Right ventricle myocardium superior (tissue), 1 donor: ENCODE measurements at regions not wholly inside any gene's neighbourhood (a gene's known extent, or its start where the extent isn't known, plus 50 kb on each side); places are given as distances from the start of the nearest gene placed in this dataset.

Experiments
- ATAC-seq: fragments of 200-7000 bp; cut with Tn5 transposase; one replicate; pipeline ENCODE4 v1.9.1; 2020; ENCODE audit warnings: mild to moderate bottlenecking; ENCODE audit not compliant: poor library complexity
- DNase-seq: peaks from one replicate; pipeline ENCODE4 v3.0.0-alpha.2; 2020
- intact Hi-C: fragments of 100-400 bp; cut with DNase I; formaldehyde crosslinking; loops from one replicate; pipeline ENCODE4 v1.11.2; 2022
- donor health status: DM: no; HTN: yes; CAD: no; lungs with severe emphysema.

DNA sequence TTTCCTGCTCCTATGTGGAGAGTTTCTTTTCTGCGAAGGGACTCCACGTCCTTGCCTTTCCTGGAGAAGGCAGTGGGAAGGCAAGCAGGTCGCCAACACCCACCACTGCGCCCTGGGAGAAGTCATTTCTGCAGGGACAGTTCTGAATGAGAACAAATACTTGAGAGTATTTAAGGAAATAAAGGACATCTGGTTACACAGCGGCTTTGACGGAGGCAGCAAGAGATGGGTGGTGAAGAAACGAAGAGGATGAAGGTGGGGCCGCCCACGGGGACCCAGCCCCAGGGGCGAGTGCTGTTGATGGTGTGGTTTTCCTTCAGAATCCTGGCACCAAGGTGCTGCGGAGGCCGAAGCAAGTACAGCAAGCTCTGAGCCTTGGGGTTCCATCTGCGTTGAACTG is 75.5 kb downstream of the PSMG1 start:
- ATAC-seq (no peak), DNase-seq (no peak)
- intact Hi-C loops = no loop called here

DNA sequence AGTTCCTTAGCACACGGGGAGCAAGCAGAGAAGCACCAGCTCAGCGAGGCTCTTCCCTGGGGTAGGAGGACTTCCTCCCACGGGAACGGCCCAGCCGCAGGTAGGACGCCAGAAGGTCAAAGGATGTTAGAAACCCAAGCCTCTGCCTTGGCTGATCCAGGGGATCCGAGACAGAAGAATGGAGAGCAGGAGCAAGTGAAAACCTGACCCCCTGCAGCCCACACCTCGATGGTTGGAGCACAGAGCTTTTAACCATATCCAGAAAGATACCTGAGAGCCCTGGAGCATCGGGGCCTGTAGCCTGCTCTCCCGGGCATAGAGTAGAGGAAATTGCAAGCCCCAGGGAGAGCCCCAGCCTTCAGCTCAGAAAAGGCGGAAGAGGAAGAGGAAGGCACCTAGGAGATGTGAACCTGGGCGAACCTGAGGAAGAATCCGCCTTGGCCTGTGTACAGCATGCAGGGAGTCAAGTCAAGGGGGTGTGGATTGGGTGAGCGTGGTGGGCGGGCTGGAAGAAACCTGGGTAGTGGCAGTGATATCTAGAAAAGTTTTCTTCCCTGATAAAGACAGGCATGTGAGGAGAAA is 76.3 kb downstream of the PSMG1 start:
- DNase-seq (no peak), ATAC-seq (no peak)
- intact Hi-C loops = no loop called here

DNA sequence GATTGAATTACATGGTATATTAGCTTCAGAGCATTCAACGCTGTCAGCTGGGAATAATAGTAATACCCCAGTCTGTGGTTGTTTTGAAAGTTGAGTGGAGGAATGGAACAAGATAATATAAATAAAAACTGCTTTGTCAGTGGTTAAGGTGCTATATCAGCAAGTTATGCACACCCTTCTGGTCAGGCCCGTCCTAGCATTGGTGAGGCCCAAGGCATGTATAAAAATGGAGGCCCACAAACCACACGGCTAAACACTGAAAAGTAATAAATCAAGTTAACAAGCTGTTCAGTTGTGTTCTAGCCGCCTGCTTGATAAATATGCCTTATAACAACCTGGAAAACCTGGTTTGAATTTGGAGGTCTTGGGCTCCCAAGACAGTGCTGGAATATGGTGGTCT is 77.4 kb downstream of the PSMG1 start:
- DNase-seq (no peak), ATAC-seq (peak; percentile 23)
- intact Hi-C loops = no loop called here

DNA sequence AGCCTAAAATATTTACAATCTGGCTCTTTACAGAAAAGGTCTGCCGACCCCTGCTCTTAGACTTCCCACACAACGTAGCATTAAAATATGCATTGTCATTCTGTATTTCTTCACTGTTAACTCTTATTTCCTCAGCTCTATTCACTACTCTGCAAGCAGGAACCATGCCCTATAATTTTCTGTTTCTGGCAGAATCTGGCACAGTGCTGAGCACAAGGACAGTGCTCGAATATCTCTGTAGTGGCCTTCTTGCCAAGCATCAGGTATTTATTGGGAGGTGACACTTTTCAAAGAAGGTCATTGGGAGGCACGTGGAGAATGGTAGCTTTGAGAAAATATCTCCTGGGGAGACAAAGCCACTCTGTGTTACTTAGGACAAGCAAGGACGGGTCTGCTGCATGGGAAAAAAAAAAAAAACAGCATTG is 77.9 kb downstream of the PSMG1 start:
- DNase-seq (no peak), ATAC-seq (peak; percentile 23)
- intact Hi-C loops = no loop called here

DNA sequence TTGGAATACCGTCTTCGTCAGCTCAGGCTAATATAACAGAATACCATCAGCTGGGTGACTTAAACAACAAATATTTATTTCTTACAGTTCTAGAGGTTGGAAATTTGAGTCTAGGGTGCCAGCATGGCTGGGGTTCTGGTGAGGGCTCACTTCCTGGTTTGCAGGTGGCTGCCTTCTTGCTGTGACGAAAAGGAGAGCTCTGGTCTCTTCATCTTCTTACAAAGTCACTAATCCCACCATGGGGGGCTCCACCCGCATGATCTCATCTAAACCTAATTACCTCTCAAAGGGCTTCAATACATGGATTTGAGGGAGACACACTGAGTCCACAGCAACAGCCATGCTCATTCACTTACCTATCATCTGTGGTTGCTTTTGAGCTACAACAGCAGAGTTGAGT is 78.3 kb downstream of the PSMG1 start:
- no peak for DNase-seq
- intact Hi-C loops = no loop called here
- peak; percentile 11 for ATAC-seq

DNA sequence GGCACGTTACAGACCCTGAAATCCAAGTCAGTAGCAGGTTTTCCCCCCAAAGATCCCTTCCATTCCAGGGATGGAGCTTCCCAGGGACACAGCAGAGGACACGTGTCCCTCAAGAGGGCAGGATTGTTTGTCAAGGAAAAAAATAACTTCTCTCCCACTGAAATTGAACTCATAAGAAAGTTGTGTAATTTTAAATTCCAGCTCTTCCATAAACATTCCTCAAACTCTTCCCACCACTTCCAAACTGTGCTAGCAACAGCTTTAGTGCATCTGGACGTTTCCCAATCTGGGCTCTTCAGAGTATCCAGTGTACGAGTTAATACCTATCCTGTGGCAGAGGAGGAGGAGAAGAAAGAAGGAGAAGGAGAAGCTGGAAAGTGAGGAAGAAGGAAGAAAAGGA is 79.6 kb downstream of the PSMG1 start:
- no peak for DNase-seq
- no peak for ATAC-seq
- intact Hi-C loops = no loop called here

DNA sequence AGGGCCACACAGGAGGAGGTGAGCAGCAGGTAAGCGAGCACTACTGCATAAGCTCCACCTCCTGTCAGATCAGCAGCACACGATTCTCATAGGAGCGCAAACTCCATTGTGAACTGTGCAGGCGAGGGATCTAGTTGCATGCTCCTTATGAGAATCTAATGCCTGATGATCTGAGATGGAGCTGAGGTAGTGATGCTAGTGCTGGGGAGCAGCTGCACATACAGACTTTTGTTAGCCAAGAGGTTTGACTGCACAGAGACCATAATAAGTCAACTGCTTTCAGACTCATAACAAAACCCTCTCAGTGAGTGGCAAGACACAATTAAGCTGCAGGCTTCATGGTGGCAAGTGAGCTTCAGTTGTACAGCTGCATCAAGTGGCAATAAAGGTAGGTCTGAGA is 83.4 kb downstream of the PSMG1 start:
- intact Hi-C loops = no loop called here
- no peak for ATAC-seq
- no peak for DNase-seq

DNA sequence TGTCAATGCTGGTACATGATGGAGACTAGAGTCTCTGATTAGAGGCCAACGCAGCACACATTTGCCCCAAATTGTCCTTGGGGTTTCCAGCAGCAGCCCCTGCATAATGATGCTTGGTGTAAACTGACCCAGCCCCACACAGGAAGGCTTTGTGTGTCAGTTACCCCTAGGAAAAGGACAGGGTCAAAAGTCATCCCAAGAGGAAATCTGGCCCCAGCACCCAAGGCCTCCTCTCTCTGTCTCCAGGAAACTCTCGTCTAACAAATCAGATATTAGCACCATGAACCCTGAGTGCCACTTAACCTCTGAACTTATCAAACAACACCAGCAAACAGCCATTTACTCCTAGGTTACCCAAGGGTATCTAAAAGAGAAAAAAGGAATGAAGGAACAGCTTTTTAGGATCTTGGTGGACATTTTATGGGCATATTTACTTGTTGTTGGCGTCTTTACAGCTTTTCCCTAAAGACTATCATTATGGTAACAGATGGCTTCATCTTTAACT is 84.5 kb downstream of the PSMG1 start:
- ATAC-seq (no peak), DNase-seq (no peak)
- intact Hi-C loops = no loop called here

DNA sequence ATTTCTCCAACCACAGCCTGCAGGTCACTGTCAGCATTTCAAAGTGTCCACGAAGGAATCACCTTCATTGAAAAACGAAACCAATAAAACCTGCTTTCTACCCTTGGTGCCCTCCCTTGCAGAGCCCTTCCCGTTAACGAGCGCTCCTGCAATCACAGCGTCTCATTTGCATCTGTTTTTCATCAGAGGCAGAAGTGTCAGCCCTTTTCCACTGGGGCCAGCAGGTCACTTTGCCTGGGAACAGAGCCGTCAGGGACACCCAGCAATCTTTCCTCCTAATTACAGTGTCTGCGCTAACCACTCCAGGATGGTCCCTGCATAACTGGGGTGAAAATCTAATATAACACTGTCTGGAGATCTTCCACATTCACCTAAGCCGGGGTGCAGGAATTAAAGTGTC is 85.3 kb downstream of the PSMG1 start:
- DNase-seq (no peak), ATAC-seq (peak; percentile 62)
- intact Hi-C loops = no loop called here

DNA sequence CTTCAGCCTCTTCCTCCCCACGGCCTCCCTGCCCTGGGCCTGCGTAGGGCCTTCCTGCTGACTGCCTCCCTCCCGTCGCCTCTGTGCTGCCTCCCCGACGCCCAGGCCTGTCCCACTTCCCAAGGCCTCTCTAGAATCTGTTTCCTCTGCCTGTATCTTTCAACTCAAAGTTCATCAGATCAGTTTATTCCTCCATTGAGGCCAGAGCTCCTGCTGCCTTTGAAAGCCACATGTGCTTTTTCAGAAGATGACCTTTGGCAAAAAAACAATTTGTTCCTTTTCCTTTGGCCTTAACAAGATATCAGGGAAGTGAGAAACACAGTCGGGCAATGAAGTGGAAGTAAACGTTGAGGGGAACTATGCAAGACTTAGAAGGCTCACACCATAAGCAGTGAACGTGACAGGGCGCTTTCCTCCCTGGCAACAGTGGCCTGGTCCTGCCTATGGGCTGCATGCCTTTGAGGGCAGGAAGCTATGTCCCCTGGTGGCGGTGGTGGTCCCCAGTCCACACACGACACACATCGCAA is 85.9 kb downstream of the PSMG1 start:
- DNase-seq = peak; percentile 66

DNA sequence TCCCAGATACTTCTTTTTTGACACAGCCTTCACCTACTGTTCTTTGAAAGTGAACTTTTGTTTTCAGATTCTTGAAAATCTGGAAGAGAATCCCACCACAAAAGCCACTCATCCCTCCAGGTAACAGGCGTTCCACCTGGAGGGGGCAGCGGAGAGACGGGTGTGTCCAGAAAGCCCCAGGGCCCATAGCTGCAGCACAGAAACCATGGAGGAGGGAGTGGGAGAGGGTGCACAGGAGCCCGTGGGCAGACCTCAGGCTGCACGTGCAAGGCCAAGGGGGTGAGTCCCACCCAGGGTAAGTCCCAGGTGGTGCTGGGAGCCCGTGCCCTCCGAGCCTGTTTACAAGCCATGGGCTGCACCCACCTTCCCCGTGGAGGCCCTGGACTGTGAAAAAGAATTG is 86.5 kb downstream of the PSMG1 start:
- no peak for DNase-seq
- intact Hi-C loops = no loop called here
- no peak for ATAC-seq

More for the DNA sequence above, 85.9 kb downstream of the PSMG1 start:
- intact Hi-C loops = no loop called here
- peak; percentile 71 for ATAC-seq

DNA sequence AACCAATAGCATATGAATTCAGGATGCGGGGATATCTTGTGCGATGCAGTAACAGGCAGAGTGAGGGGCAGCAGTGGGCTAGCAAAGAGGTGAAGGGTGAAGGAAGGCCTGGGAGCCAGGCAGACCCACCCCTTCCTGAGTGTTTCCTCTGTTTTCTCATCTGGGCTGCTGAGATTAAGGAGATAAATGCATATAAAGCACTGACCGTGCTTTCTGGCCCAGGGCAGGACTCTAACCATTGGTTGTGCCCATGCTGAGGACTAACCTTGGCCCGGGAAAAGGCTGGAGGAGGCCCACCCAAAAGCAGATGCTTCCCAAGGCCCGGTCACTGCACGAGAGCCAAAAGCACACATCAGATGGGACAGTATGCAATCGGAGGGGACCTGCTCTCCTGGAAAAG is 87.6 kb downstream of the PSMG1 start:
- DNase-seq = no peak
- intact Hi-C loops = no loop called here
- ATAC-seq = no peak

DNA sequence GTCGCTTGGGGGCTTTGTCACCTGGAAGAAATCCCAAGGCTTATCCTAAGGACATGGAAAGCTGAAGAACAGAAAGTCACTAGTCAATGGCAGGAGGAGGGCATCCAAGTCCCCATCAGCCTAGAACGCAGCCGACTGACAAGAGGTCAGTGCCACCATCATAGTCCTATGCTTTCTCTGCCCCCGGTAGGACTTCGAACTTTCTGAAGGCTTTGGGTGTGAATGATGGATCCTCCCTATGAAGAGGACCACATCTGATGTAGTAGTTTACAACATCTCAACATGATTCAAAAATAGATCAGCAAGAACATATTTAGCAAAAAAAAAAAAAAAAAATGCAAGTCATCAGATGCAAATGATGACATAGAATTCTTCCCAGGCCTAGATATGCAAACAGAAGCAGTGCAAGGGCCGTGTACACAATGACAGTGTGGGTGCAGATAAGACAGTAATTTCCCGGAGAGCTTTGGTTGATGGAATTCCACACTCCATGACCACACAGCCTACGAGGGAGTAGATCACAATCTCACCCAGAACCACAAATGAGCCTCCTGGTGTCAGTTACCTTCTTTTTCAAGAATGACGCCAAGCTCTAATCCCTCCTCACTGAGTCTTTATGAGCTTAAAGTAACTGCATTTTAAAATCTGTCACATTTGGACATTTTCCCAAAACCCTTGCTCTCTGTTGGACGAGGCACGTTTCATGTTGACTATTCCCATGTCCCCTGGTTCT is 88.2 kb downstream of the PSMG1 start:
- intact Hi-C loops = no loop called here
- DNase-seq (no peak), ATAC-seq (peak; percentile 14)

DNA sequence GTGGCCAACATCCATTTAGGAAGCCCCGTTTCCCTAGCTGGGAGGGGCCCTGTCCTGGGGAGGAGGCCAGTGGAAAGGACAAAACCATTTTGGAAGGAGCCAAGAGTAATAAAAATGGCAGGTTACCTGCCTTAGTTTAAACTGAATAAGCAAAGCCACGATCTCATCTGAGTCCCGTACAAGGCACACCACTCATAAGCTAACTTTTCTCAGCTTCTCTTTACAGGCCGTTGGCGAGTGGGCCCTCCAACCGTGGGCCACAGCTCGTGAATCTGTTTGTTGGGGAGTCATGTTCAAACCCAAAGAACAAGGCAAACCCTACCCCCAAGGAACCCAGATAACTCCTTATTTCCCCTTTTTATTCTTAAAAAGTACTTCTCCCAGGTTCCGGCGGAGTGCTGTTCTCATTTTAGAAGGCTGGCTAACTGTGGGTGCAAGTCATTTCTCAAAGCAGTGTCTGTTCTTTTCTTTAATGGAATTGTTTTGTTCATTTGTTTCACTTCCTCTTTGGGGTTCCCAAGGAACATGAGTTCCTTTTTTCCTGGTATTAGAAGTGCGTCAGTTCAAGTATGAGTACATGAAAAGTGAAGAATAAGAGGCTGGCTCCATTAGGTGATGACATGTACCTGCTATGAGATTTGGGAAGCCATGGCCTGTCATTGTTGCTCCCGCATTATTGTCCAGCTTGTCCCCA is 89.0 kb downstream of the PSMG1 start:
- intact Hi-C loops = no loop called here
- DNase-seq (no peak), ATAC-seq (peak; percentile 32)

DNA sequence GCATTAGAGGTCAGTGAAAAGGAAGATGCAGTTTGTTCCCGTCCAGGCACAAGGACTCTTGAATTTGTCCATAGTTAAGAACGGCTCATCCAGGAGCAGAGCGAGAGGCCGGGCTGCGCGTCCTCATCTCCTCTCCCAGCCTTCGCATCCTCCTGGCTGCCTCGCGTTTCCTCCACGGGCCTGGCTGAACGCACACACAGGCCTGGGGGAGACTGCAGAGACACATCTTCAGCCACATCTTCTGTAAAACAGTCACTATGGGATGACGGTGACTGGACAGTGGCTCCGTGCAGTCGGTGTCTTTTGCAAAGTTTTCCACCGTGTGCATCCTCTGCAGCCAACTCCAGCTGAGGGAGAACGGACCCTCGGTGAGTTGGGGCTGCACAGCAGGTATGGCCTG is 89.7 kb downstream of the PSMG1 start:
- intact Hi-C loops = no loop called here

DNA sequence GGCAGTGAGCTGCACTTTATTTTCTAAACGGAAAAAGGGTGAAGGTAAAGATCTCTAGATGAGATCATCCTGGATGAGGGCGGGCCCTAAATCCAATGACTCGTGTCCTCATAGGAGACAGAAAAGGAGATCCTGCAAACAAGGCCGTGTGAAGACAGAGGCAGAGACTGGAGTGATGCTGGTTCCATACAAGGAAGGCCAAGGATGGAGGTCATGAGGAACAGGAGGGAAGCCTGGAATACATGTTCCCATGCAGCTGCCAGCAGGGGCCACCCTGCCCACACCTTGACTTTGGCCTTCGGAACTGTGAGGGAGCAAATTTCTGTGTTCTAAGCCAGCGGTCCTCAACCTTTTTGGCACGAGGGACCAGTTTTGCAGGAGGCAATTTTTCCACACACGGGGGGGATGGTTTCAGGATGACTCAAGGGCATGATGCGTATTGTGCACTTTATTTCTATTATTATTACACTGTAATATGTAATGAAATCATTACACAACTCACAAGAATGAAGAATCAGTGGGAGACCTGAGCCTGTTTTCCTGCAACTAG is 94.3 kb downstream of the PSMG1 start:
- ATAC-seq (peak; percentile 13), DNase-seq (no peak)
- intact Hi-C loops = loop anchor here (5.0 kb wide), 1 partner anchor 282 kb away; the partner anchor contains the start of gene ETS2

More for the DNA sequence above, 89.7 kb downstream of the PSMG1 start:
- DNase-seq (no peak), ATAC-seq (no peak)

DNA sequence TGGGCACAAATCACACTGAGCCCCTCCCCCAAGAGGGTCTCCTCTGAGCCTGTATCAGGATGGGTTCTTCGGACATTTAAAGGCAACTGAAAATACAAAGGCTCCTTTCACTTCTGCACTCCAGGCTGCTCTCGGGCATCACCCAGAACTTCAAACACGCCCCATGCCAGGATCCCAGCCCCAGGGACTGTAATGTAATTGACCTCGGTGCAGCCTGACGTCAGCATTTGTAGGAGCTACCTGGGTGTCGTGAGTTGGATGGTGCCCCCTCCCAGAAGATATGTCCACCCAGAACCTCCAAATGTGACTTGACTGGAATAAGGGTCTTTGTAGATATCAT is 95.2 kb downstream of the PSMG1 start:
- peak; percentile 16 for ATAC-seq
- no peak for DNase-seq
- intact Hi-C loops = loop anchor here (5.0 kb wide), 1 partner anchor 281 kb away; the partner anchor contains the start of gene ETS2

DNA sequence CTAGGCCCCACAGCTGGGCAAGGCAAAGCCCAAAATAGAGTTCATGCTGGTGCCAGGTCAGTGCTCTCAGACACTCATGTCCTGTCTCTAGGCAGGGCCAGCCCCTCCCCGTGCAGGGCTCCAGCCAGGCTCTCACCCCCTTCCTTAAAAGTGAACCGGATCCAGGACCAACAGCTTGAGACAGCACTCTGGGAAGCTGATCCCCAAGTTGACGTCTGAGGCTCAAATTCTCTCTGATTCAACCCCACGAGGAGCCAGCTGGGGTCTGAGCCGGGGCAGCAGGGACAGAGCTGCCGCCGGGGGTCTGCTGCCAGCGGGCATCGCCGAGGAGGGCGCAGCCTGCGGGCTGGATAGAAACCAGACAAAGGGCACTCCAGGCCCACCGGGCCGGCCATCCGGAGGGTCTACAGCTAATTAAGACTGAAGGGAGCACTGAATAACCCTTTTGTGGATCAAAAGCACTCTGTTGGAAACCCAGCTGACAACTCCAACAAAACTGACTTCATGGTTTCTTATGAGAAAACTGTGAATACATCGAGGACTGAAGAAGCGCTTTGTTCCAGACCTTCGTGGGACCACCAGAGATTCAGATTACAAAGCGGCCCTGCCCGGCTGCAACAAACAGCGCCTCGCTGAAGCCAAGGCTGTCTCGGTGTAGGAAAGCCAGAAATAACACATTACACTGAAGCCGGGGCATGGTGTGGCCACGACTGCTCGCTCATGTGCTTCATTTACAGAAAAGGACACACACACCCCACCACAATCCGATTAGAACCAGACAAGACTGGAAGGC is 95.8 kb downstream of the PSMG1 start:
- DNase-seq = peak; percentile 74
- peak; percentile 94 for ATAC-seq
- intact Hi-C loops = loop anchor here (5.0 kb wide), 1 partner anchor 280 kb away; the partner anchor contains the start of gene ETS2
